ENCODE measurements at regions not wholly inside any gene's neighbourhood (a gene's known extent, or its start where the extent isn't known, plus 50 kb on each side); places are given as distances from the start of the nearest gene placed in this dataset.
A peak's percentile ranks its signal among the peaks of the same experiment; 100 is the strongest.

DNA sequence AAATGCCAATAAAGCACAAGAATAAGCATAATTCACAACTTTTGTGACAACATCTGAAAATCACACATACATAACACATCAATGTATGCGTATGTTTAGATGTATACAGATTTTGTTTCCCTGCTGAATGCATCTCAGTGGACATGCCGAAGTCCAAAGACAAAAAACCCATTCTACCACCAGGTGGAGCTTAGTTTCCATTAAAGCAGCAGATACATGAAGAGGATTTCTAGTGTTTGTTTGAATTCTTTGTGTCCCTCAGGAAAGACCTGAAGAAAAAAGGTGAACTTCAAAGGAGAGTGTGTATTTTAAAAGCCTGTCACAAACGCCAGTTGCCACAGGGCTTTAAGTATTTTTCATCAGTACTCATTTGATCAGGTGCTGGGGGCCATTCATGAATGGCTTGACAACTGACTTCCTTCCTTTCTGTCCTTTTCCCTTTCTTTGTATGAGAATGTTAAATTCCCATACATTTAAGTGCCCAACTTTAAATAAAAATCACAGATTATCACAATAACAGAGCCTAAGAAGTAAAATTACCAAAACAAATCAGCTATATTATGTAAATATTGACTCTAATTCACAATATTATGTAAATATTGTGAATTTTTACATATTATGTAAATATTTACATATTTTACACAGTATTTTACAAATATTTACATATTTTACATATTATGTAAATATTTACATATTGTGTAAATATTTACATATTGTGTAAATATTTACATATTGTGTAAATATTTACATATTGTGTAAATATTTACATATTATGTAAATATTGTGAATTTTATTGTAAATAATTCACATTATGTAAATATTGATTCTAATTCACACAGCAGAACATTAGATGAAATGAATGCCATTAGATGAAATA, 343.0 kb downstream of the CRPPA start:
- Histone ChIP-seq H3K4me3 (ENCODE audit: low read depth, low read length) (no peak overlapping the region), H3K27ac (no peak overlapping the region), H3K27me3 (replicated peaks) (no peaks in the 10 kb centered on the region), H3K36me3 (replicated peaks) (no peaks in the 10 kb centered on the region)
- peak; percentile 74 for TF ChIP-seq CTCF (IDR thresholded peaks at IDR 0.05; ENCODE audit: low read depth, low read length, missing control alignments)
- peak; percentile 65 for DNase-seq
- in situ Hi-C loops (cut with HindIII; ENCODE audit: low pct_ligation_motif_present, low sequenced_read_pairs) = no loop called here

DNA sequence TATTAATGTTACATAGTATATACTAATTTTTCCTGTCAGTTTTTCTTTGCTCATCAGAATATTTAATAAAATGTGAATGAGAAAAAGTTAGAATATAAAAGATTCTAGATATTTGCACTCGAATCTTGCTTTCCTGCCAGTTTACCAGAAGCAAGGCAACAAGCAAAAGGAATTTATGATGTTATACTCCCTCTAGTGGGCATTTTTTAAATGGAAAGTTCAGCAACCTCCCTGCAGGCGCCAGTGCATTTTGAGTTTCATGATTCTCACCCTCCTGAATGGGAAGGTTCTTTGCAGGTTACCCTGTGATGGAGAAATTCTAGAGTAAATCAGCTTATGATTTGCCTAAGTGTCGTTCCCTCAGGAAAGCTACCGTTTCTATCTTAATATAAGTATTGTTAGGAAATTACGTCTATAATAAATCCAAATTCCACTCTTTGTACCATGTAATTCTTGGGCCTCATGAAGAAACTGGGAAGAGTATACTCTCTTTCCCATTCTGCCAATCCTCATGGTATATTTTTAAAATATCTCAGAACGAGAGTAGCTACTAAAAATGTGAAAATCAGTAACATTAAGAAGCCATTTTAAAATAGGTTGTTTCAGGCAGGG, 350.0 kb downstream of the CRPPA start:
- no peaks in the 10 kb centered on the region for H3K36me3 ChIP-seq (replicated peaks)
- H3K4me3 ChIP-seq (ENCODE audit: low read depth, low read length) = no peak overlapping the region
- in situ Hi-C loops (cut with HindIII; ENCODE audit: low pct_ligation_motif_present, low sequenced_read_pairs) = no loop called here
- no peak overlapping the region for H3K27ac ChIP-seq
- peak; percentile 25 for DNase-seq
- no peaks in the 10 kb centered on the region for H3K27me3 ChIP-seq (replicated peaks)
- TF ChIP-seq CTCF (IDR thresholded peaks at IDR 0.05; ENCODE audit: low read depth, low read length, missing control alignments) = peak; percentile 70

DNA sequence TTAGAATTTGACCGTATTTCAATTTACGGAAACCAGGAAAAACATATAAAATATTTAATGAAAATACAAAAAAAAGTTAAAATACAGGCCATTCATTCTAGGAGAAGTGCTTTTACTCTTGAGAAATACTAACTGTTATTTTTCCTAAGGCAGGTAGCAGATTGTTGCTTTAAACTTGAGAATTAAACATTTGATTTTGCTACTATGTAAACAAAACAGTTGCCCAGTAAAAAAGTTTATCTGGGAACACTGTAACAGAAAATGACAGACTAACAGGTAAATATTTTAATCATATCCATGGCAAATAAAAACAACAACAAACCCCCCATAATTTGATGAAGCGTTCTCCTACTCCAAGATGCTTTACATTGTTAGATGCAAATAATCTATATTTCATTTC, 350.5 kb downstream of the CRPPA start:
- Histone ChIP-seq H3K27me3 (replicated peaks) (no peaks in the 10 kb centered on the region), H3K27ac (no peak overlapping the region), H3K36me3 (replicated peaks) (no peaks in the 10 kb centered on the region), H3K4me3 (ENCODE audit: low read depth, low read length) (no peak overlapping the region)
- in situ Hi-C loops (cut with HindIII; ENCODE audit: low pct_ligation_motif_present, low sequenced_read_pairs) = no loop called here
- no peak for TF ChIP-seq CTCF (IDR thresholded peaks at IDR 0.05; ENCODE audit: low read depth, low read length, missing control alignments)
- no peak for DNase-seq

DNA sequence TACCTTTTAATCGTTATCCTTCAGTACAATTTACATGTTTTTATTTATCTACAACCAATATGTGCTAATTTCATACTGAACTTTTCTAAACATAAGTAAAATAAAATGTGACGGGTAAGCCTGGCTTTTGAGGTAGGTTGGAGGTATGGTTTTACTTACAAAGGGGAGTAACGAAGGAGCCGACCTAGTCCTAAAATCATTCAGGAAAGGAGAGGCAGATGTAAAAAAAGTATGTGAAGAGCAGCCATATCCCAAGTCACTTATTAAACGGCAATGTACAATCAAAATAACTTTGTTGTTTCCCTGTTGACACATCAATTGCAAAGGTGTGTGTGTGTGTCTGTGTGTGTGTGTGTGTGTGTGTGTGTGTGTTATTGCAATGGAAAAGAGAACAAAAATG, 351.3 kb downstream of the CRPPA start:
- in situ Hi-C loops (cut with HindIII; ENCODE audit: low pct_ligation_motif_present, low sequenced_read_pairs) = no loop called here
- Histone ChIP-seq H3K4me3 (ENCODE audit: low read depth, low read length) (no peak overlapping the region), H3K36me3 (replicated peaks) (no peaks in the 10 kb centered on the region), H3K27ac (no peak overlapping the region), H3K27me3 (replicated peaks) (no peaks in the 10 kb centered on the region)
- no peak for TF ChIP-seq CTCF (IDR thresholded peaks at IDR 0.05; ENCODE audit: low read depth, low read length, missing control alignments)
- no peak for DNase-seq

DNA sequence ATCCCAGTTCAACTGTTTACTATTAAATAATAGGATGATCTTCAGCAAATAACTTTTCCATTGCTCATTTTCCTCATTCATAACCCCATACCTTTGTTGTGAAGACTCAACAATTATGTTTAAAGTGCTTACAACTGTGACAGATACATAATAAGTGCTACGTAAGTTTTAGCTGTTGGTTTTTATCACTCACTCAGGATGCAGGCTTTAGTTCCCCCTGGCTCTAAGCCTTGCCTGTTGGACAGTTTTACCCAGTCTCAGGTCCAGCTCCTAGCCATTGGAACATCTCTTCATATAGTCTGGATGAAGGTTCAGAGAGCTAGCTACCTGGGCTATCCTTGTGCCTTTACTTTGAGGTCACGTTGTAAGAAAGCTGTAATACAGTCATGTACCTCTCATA, 353.2 kb downstream of the CRPPA start:
- Histone ChIP-seq H3K27ac (no peak overlapping the region), H3K4me3 (ENCODE audit: low read depth, low read length) (no peak overlapping the region), H3K36me3 (replicated peaks) (no peaks in the 10 kb centered on the region), H3K27me3 (replicated peaks) (no peaks in the 10 kb centered on the region)
- no peak for DNase-seq
- in situ Hi-C loops (cut with HindIII; ENCODE audit: low pct_ligation_motif_present, low sequenced_read_pairs) = no loop called here
- TF ChIP-seq CTCF (IDR thresholded peaks at IDR 0.05; ENCODE audit: low read depth, low read length, missing control alignments) = no peak
